GM10248 (cell line): ENCODE measurements at regions not wholly inside any gene's neighbourhood (a gene's known extent, or its start where the extent isn't known, plus 50 kb on each side); places are given as distances from the start of the nearest gene placed in this dataset.
"Not testable (repeated sequence)": the region's sequence is repeated elsewhere in the genome, so short reads cannot be mapped to it uniquely, and the experiment has no call there.

Source experiments
- CTCF ChIA-PET: fragments of 300-600 bp; sonication (Branson Sonifier 250); formaldehyde crosslinking; extraction: SDS; loops from one replicate; lab custom pipeline; 2021; ENCODE audit warnings: antibody characterized with exemption; lab: Yijun Ruan, JAX
- POLR2A ChIA-PET: fragments of 350-650 bp; sonication (Branson Sonifier 250); formaldehyde crosslinking; extraction: SDS; loops from one replicate; lab custom pipeline; 2020; ENCODE audit warnings: antibody characterized with exemption; lab: Yijun Ruan, JAX
- DNase-seq: peaks from one replicate; pipeline ENCODE4 v3.0.0; 2012; ENCODE audit errors: extremely low spot score
- TF ChIP-seq, protein P1 (sequence below): IDR thresholded peaks from 2 replicates; pipeline ENCODE4 v1.5.1; 2012; ENCODE audit warnings: mild to moderate bottlenecking, low read depth; ENCODE audit errors: extremely low read depth, missing control alignments, control extremely low read depth

- TF ChIP-seq, protein P1, sequence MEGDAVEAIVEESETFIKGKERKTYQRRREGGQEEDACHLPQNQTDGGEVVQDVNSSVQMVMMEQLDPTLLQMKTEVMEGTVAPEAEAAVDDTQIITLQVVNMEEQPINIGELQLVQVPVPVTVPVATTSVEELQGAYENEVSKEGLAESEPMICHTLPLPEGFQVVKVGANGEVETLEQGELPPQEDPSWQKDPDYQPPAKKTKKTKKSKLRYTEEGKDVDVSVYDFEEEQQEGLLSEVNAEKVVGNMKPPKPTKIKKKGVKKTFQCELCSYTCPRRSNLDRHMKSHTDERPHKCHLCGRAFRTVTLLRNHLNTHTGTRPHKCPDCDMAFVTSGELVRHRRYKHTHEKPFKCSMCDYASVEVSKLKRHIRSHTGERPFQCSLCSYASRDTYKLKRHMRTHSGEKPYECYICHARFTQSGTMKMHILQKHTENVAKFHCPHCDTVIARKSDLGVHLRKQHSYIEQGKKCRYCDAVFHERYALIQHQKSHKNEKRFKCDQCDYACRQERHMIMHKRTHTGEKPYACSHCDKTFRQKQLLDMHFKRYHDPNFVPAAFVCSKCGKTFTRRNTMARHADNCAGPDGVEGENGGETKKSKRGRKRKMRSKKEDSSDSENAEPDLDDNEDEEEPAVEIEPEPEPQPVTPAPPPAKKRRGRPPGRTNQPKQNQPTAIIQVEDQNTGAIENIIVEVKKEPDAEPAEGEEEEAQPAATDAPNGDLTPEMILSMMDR = no peak
- DNase-seq = no peak
- ChIA-PET CTCF (interaction anchor here (1.1 kb wide), 1 partner anchor 229 kb away, joined by 3 read pairs; no protein-coding TSS in a partner anchor), POLR2A (no interaction called here)
Measured at GRCh38 chr1:110267260-110267659, 57.1 kb downstream of the KCNC4 start.

DNA sequence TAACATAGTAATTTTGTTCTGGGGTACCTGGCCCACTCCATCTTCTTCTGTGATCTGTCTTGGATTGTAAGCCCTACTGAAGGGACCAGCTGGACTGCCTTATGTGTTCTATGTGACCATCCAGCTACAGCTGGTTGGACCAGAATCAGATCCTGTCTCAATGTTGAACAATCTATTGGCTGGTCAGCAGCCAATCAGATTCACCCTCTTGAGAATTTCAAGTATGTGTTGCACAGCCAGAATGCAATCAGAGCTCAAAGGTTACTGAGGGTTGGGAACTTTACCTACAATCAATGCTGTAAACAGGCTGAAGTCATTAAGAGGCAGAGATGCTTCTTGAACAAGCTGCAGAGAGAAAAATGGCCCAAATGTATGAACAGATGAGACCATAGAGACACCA, 61.9 kb downstream of the KCNC4 start:
- POLR2A ChIA-PET = no interaction called here
- TF ChIP-seq, protein P1 = no peak
- CTCF ChIA-PET = interaction anchor here (0.9 to 5.4 kb wide), 4 partner anchors 10 to 70 kb away, joined by 3 to 31 read pairs (median 4); no protein-coding TSS in a partner anchor

DNA sequence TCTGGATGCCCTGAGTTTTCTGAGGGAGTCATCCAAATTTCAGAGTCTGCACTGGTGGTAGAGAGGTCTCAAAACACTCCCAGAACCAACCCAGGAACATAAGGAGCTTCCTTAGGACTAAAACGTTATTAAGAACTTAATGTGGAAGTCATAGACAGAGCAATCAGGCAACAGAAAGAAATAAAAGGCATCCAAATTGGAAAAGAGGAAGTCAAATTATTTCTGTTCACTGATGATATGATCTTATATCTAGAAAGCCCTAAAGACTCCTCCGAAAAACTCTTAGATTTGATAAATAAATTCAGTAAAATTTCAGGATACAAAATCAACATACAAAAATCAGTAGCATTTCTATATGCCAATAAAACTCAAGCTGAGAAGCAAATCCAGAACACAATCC, 63.7 kb downstream of the KCNC4 start:
- DNase-seq, POLR2A ChIA-PET: not testable (repeated sequence)
- CTCF ChIA-PET = interaction anchor here (1.3 to 5.4 kb wide), 3 partner anchors 27 to 66 kb away, joined by 3 to 31 read pairs (median 4); no protein-coding TSS in a partner anchor

More for the DNA sequence above, 61.9 kb downstream of the KCNC4 start:
- DNase-seq = no peak

GRCh38 chr1:110280126-110280525, 59.1 kb upstream of the RBM15 start:
- TF ChIP-seq, protein P1 = no peak
- no peak for DNase-seq
- CTCF ChIA-PET = interaction anchor here (1.1 to 2.1 kb wide), 6 partner anchors 11 to 216 kb away, joined by 3 to 7 read pairs (median 4); no protein-coding TSS in a partner anchor
- POLR2A ChIA-PET = no interaction called here

- TF ChIP-seq, protein P1 = no peak
- CTCF ChIA-PET = interaction anchor here (0.9 to 2.1 kb wide), 8 partner anchors 10 to 215 kb away, joined by 3 to 7 read pairs (median 4); no protein-coding TSS in a partner anchor
- POLR2A ChIA-PET = no interaction called here
- DNase-seq = no peak
Measured at GRCh38 chr1:110280804-110281203, 58.4 kb upstream of the RBM15 start.

DNA sequence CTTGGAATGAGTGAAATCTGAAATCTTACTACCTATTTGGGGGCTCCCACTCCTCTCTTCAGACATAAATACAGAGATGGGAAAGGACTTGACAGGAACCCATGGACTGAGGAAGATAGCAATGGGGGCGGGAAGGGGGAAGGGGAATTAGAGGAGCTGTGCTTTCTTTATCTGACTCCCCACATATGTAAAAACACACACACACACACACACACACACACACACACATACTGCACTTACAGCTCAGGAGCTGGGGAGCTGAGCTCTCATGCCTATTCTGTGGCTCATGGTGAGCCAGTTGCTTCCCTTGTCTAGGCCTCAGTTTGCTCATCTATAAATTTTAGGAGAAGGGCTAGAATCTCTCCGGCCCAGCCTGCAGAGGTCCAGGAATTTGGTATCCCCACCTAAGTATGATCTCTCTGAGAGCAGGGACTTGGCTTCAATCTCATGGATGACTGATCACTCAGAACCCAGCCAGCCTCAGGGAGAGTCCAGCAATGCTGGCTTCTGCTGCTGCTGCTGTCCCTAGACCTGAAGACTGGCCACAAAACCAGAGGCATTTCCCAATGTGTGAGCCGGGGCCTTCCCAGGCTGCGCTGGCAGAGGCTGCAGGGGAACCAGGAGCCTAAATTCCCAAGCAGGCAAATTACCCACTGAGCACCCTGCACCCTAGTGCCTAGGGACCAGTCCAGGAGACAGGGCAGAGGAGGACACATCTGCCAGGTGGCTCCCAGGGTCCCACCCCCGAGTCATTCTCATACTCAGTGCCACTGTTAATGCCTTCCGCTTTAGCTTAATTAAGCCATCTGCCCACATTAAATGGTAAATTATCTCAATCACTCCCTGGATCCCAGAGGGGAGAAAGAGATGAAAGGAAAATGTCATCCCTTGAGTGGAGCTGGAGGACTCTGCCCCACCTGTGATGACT, 57.5 kb upstream of the RBM15 start:
- TF ChIP-seq, protein P1 = no peak
- POLR2A ChIA-PET = no interaction called here
- CTCF ChIA-PET = interaction anchor here (0.9 to 2.1 kb wide), 8 partner anchors 9 to 193 kb away, joined by 3 to 7 read pairs (median 4); no protein-coding TSS in a partner anchor
- DNase-seq = no peak
